SW480 (cell line): ENCODE measurements at regions not wholly inside any gene's neighbourhood (a gene's known extent, or its start where the extent isn't known, plus 50 kb on each side); places are given as distances from the start of the nearest gene placed in this dataset.
"Not testable (repeated sequence)": the region's sequence is repeated elsewhere in the genome, so short reads cannot be mapped to it uniquely, and the experiment has no call there.

Experiments
- DNase-seq: peaks from one replicate; pipeline ENCODE4 v3.0.0-alpha.2; 2016; ENCODE audit warnings: low spot score

DNA sequence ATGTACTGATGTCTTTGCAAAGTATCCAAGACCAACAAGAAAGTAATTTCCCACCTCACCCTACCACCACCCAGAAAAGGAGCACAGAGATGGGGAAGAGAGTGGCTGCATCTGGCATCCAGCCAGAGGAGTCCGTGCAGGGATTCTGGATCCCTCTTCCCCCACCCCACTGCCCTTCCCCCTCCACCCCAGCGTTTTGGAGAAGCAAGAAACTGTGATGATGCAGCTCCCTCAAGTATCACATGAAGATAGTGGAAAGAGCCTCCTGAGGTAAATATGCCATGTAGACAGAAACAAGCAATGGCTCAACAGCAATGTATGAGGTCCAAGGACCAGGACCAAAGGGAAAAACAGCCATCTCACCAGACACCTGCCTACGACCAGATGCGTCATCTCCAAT lies 153.8 kb downstream of the DEPDC1B start:
- no peak for DNase-seq

DNA sequence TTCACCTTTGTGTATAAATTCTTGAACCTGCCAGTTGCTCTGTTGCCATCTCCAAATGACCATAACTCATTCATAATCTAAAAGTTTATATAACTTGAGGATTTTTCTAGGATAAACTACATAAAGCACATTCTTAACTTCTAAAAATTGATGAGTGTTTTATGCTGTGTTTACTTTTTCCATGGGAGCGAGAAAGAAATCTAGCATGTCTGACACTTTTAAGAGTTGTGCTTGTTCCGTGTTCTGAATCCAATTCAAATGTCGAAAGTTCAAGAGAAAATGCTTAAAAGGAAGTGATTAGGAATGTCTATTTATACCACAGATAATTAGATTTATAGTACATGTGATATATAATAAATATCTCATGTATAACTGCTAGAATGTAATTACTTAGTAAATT lies 154.4 kb downstream of the DEPDC1B start:
- no peak for DNase-seq

DNA sequence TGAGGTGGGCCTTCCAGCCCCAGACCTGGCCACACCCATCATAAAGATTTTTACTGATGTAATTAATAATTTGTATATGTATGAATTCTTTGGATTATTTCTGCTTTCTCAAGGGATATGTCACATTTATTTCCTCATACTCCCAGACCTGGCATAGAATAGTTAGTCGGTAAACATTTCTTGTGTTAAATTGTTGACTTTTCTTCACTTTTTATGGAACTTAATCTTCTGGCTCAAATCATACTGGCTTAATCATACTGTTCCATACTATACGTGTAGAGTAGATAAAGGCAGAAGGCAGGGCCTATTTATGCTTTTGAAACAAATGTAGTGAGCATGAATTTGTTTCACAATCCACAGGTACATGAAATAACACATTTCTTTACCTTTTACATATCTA lies 155.8 kb downstream of the DEPDC1B start:
- DNase-seq, result no peak

DNA sequence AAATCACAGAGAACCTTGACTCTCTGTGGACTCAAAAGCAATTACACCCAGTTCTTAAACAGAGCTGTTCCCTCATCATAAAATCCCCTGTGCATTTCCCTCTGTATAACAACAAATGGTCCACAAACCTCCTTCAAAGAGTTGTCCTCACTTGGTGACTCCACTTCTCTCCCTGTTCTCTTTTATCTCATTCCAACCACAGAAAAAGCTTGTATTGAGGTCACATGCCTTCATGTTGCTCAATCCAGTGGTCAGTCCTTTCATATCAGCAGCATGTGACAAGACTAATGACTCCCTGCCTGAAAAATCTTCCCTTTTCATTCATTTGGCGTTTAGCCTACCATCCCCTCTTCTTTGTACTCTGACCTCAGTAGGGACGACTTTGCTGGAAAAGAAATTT lies 158.0 kb downstream of the DEPDC1B start:
- DNase-seq, result peak; percentile 47

DNA sequence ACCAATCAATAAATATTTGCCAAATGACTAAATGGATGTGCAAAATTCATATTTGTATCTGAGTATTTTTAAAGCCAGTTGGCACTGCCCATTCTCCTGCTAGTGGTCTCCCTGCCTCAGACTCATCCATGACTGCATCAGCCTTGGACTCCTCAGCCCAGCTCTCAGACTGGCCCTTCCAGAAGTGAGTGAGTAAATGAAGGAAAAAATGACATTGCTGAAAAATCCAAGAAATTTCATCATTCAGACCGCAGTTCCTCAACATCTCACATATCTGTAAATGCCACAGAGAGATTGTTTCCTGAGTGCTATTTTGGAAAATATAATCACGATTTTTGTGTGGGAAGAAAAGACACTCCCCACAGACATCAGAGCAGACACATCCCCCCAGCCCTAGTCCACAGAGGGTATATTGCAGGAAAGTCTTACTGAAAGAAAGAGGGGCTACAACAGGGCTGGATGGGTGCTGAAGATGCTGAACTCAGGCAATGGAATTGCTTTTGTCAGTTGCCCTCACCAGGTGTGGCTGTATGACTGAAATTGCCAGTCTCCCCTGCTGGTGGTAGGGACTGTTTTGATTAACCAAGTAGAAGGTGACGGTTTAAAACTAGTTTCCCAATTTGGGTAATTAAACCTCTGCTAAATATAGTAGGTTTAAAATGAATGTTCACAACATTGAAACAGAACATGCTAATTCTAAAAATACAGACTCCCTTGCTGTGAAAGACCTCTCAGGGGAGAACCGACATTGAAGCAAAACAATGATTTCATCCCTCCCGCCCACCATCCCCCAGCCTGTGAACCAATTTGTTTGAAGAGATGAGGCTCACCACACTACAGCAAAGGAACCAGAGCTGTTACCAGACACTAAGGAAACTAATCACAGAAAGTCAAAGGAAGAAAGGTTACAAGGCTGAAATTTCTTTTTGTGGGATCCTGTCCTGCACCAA lies 158.8 kb downstream of the DEPDC1B start:
- DNase-seq, result no peak

DNA sequence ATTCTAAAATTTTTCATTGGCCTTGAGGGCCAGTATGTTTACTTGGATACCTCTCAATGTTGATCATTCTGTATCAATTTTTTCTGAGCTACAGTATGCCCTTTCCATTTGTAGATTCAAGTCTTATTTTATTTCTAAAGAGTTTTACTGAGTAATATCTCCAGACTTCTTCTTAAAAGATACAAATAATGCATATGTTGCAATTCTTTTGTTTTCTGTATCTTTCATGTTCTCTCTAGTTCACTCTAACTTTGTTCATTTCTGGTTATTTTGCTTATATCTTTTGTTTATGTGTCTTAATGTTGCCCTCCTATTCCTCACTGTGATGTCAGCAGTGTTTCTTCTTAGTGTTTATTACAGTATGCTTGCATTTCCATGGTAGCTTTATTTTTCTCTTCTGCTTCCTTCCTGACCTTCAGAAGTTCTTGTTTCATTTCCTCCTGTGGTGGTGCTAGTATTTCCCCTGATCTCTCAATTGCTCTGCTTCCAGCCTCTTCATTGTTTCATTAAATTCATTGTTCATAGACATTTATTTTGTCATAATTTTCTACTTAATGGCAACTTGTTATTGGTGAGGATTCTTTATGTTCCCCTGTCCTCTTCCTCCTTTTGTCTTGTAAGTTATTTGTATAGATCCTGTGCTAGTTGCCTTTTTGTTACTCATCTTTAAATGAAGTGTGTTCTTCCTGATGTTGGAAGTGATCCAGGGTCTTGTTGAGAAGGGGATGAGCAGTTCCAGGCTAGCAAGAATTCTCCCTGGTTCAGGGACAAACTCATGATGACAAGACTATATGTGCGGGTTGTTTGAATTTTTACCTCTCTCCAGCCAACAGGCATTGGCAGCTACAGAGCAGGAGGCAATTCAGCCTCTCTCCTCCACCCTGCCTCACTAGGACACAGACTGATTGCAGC lies 160.8 kb downstream of the DEPDC1B start:
- DNase-seq, result no peak

DNA sequence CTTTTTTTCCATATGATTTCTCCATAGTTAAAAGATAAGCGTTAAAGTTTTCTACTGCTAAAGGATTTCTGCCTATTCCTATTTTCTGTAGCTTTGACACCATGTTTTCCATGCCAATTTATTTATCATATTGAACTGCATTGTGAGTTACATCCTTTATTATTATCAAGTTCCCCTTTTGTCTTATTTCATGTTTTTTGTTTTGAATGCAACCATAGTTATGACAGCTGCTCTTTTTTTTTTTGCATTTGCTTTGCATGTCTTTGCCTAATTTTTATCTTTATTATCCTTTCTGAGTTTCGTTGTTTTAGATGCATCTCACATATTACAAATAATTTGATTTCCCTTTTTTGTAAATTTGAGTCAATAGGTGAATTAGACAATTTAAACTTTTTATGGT lies 161.5 kb downstream of the DEPDC1B start:
- no peak for DNase-seq

DNA sequence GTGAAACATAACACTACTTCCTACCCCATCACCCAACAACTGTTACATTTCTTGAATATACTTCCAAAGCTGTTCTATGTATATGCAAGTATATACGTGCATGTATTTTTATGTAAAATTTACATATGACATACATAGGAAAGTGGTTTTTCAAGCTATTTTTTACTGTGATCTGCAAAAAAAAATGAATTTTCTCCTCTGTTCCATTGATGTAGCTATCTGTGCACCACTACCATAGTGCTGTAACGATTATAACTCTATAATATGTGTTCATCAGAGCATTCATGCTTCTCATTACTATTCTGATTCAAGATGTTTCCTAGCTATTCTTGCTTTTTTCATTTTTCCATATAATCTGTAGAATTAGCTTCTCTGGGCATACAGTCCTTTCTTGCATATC lies 164.0 kb downstream of the DEPDC1B start:
- no peak for DNase-seq

DNA sequence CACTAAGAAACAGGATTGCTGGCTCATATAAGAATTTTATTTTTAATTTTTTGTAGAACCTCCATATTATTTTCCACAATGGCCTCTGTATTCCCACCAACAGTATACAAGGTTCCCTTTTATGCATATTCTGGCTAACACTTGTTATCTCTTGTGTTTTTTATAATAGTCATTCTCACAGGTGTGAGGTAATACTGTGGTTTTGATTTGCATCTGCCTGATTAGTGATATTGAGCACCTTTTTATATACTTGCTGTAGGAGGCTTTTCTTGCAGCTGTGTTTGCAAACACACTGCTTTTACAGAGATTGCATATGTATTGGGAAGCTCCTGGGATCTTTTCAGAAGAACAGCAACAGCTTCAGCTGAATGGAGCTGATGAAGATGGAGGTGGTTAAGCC lies 164.8 kb downstream of the DEPDC1B start:
- no peak for DNase-seq

DNA sequence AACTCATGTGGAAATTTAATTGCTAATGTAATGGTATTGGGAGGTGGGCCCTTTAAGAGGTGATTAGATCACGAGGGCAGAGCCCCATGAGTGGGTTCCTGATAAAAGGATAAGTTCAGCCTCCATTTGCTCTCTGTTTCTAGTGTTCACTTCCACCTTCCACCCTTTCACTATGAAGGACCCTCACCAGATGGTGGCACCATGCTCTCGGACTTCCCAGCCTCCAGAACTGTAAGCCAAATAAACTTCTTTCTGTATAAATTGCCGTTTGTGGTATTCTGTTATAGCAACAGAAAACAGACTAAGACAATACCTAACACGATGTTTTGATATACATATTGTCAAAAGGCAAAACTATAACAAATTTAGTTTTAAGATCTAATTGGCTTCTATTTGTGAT lies 166.2 kb downstream of the DEPDC1B start:
- no peak for DNase-seq

DNA sequence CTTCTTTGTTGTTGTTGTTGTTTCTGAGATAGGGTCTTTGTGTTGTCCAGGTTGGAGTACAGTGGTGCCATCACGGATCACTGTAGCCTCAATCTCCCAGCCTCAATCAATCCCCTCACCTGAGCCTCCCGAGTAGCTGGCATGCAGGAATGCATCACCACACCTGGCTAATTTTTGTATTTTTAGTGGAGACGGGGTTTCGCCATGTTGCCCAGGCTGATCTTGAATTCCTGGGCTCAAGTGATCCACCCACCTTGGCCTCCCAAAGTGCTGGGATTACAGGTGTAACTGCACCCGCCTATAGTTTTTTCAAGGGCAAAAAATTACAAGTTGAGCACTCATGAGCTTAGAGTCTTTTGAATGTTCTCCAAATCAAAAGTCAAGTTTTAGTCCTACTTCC lies 167.2 kb downstream of the DEPDC1B start:
- not testable (repeated sequence) for DNase-seq

DNA sequence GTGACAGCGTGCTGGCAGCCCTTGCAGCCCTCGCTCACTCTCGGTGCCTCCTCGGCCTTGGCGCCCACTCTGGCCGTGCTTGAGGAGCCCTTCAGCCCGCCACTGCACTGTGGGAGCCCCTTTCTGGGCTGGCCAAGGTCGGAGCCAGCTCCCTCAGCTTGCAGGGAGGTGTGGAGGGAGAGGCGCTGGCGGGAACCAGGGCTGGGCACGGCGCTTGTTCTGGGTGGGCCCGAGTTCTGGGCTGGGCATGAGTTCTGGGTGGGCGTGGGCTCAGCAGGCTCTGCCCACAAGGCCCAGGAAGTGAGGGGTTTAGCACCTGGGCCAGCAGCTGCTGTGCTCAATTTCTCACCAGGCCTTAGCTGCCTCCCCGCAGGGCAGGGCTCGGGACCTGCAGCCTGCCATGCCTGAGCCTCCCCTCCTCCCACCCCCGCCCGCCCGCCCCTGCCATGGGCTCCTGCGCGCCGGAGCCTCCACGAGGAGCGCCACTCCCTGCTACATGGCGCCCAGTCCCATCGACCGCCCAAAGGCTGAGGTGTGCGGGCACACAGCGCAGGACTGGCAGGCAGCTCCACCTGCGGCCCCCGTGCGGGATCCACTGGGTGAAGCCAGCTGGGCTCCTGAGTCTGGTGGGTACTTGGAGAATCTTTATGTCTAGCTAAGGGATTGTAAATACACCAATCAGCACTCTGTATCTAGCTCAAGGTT lies 169.7 kb downstream of the DEPDC1B start:
- DNase-seq, result not testable (repeated sequence)

DNA sequence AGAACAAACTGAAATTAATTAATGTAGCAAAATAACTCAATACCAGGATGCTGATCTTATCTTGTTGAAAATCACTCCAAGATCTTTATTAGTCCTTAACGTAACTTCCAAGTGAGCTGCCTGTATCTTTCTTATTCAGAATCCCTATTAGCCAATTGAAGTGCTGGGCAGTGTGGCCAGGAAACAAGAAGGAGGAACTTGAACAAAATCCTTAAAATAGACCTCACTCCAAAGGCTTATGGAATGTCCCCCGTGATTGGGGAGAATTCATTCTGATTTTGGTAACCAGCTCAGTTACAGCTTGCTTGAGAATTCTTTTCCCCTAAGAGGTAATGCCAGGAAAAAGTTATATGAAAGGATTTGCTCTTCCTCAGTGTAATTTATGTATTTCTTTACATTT lies 171.0 kb downstream of the DEPDC1B start:
- no peak for DNase-seq

DNA sequence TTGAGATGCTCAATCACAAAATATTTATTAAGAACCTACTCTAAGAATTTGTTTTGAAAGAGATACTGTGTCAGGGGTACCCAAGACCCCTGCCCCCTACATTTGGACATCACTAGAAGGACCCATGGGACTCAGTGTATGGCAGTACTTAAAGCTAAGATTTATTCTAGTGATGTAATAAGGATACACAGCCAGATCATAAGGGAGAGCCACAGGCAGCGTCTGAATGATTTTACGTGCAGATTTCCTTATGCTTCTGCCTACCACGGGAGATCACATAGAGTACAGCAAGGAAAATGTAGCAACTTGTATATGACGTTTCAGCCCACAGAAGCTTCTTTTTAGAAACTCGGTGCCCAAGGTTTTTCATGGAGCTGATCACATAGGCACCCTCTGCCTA lies 172.9 kb downstream of the DEPDC1B start:
- DNase-seq, result no peak

DNA sequence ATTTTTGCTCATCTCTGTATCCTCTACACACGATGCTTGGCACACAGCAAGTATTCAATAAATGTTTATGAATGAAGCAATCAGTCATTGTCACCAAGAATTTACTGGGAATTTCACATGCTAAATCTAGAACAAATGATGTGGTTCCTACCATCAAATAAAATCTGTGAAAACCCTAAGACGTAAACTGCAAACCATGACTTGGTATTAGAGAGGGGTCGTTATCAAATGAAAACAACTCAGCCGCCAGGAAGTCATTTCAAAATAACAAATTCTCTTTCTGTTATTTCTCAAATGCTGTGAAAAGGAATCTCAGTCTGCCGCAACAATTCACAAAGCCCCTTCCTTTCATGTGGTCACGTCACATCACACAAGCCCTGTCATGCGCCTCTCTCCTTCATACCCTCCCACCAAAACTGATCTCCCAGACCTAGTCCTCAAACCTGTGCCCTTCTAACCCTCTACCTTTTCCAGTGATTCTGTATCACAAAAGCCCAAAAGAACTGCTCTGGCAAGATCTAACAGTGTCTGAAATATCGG lies 173.6 kb downstream of the DEPDC1B start:
- DNase-seq, result peak; percentile 11

DNA sequence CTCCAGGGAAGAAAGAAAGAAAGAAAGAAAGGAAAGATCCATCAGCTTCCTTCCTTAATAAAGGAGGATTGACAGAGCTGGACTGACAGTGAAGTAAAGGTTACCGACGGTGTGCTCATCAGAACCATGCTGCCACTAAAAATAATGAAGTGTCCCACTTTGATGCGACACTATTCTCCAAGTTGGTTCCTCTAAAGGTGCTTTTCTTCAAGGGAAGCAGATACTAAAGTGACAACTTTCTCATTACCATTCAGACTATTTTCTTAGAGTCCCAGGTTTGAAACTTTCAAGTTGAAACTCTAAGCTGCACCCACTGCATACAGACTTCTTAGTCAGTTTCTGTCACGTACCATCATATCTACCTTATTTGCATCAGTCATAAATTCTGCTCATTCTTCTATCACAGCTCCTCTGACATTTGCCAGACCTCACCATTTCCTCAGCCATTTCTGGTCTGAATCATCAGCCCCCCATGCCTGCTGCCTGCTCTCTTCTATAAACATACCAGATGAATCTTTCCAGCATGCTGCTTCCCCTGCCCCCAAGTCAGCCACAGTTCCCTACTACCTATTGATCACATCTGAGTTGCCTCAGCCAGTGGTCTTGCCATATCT lies 177.6 kb downstream of the DEPDC1B start:
- no peak for DNase-seq

DNA sequence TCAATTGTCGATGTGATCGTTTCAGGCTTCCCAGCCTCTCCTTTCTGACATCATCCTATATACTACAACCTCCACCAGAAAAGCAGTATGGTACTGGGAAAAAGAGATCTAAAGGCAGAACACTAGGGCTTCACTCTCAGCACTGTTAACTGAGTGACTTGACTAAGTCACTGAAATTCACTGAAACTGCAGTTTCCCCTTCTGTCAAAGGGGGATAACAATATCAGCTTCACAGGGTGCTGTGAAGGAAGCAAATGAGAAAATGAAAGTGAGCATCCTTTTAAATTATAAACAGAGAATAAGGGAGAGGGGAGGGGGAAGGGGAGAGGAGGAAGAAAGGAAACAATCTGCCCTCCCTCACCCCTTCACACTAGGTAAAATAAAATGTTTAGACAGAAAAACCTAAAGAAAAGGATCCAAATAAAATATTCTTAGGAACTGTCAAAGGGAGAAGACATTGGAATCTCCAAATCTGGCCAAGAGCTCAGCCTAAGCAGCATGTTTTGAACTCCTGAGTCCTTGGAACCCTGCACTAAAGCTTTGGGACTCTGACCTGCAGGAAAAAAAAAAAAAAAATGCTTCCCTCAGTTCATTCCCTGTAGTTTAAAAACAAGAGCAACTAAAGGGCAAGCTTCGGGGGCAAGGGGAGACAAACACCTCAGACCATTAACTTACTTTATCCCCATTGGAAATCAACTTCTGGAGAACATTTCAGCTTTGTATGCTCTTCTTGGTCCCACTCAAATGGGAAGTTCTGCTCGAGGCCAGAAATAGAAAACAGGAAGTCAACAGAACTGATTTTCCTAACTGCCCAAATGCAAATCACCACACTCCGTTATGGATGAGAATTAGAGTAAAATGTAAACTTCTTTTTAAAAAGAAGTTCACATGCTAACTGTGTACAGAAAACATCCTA lies 178.3 kb downstream of the DEPDC1B start:
- no peak for DNase-seq

DNA sequence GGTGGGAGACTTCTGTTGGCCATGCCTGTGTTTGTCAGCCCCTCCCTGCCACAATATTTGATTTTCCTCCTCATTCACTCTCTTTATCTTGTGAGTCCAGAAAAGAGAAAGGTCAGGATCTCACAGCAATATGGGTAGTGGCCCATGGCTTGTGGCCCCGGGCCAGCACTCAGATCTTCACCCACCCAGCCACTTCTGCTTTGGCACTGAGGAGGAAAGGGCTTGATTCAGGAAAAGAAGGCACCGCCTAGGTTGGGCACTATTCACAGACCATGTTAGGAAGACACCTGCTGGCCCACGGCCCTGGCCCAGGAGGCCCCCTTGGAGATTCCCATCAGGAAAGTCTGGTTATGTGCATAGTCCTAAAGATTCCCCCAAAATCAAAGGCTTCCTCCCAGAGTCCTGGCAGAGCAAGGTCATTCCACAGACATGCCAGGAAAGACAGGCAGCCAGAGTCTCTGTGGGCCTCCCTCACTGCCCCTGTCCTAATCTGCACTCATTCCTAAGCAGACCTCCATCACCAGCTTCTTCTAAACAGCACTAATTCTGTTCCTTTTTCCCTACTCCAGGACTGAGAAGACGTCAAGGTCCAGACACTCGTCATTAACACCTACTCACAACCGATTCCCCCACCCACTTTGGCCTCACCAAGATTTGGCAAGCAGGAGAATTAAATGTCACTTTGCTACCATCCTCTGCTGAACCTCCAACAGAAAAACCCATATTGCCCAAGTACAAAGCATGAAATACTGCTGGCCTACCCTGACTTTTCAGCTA lies 179.3 kb downstream of the DEPDC1B start:
- DNase-seq, result no peak

DNA sequence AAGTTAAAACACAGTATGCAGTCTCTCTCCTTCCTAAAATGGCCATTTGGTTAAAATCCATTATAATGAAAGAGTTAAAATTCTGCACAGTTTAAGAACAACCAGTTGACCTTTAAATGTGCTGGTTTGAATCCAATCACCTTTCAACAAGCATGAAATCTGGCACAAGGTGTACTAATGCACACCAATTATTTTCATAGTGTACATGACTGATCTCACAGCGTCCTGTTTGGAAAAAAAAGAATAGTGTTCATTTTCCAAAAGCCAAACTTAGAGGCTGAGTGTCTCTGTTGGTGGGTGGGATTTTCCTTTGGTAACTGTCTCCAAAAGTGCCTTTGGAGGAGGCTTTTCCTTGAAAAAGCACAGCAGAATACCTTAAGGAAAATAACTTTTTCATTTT lies 180.6 kb downstream of the DEPDC1B start:
- DNase-seq, result no peak

DNA sequence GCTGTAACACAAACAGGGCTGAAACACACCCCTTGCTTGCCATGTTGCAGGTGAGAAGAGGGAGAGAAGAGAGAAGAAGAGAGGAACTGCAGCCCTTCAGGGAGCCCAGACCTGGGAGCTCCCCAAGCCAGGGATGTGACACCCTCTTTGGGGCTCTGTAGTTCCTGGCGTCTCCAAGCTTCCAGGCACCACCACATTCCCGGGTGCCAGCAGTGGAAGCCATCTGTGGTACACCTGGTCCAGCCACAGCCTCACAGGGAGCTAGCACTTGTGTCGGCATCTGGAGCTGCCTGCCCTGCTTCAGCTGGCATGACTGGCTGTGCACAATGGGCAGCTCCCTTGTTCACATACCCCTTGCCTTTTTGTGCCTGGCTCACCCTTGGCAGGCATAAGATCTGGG lies 182.1 kb downstream of the DEPDC1B start:
- DNase-seq, result no peak
